Kidney (tissue), 13 donors: ENCODE measurements at regions not wholly inside any gene's neighbourhood (a gene's known extent, or its start where the extent isn't known, plus 50 kb on each side); places are given as distances from the start of the nearest gene placed in this dataset.

Experiments used
- DNase-seq, 5 donors: peaks; one replicate each; pipeline ENCODE4 v3.0.0-alpha.2; 2013 to 2020
- FAIRE-seq: peaks from 2 replicates; lab custom pipeline; 2012; peaks lifted over from hg19 to GRCh38; lab: Jason Lieb, UNC
- H3K27ac ChIP-seq, 2 donors: one replicate each; pipeline ENCODE4 v1.7.0; 2013; ENCODE audit warnings: low read depth in 2 of 2, low read length in 2 of 2, inconsistent platforms in 1 of 2
- H3K27me3 ChIP-seq: one replicate; pipeline ENCODE4 v1.7.1; 2013; ENCODE audit warnings: low read length, inconsistent platforms; ENCODE audit not compliant: control insufficient read depth, insufficient read depth
- H3K36me3 ChIP-seq, 3 donors: one replicate each; pipeline versions ENCODE4 v1.7.0 to v1.7.1; 2013; ENCODE audit warnings: low read length in 3 of 3, control low read depth in 1 of 3, inconsistent platforms in 1 of 3; ENCODE audit not compliant: insufficient read depth in 3 of 3, control insufficient read depth in 2 of 3
- H3K4me1 ChIP-seq, 3 donors: one replicate each; pipeline versions ENCODE4 v1.7.0 to v1.7.1; 2013; ENCODE audit warnings: low read length in 3 of 3, inconsistent platforms in 1 of 3, low read depth in 1 of 3; ENCODE audit not compliant: control insufficient read depth in 2 of 3, insufficient read depth in 2 of 3
- H3K4me3 ChIP-seq, 3 donors: one replicate each; pipeline versions ENCODE4 v1.7.0 to v1.8.1; 2013; ENCODE audit warnings: low read length in 3 of 3, control low read depth in 1 of 3, inconsistent platforms in 1 of 3
- H3K9ac ChIP-seq, 3 donors: one replicate each; pipeline versions ENCODE4 v1.7.0 to v1.7.1; 2013; ENCODE audit warnings: low read length in 3 of 3, control low read depth in 1 of 3, inconsistent platforms in 1 of 3
- H3K9me3 ChIP-seq, 3 donors: one replicate each; pipeline versions ENCODE4 v1.7.0 to v1.7.1; 2013; ENCODE audit warnings: low read length in 3 of 3, control low read depth in 1 of 3, inconsistent platforms in 1 of 3; ENCODE audit not compliant: control insufficient read depth in 2 of 3, insufficient read depth in 1 of 3
- CTCF ChIP-seq: IDR thresholded peaks from 3 replicates; pipeline ENCODE4 v1.5.1; 2012; ENCODE audit warnings: mild to moderate bottlenecking, moderate library complexity, borderline replicate concordance; ENCODE audit not compliant: insufficient read depth; ENCODE audit errors: extremely low read depth
- intact Hi-C: fragments of 100-400 bp; cut with DNase I; formaldehyde crosslinking; loops from one replicate; pipeline ENCODE4 v1.11.1; 2022
- donor health status: control.
- donor health status: control.
- donor health status: control.
- donor health status: control.
- donor health status: control.
- donor health status: DM: yes; HTN: yes; CAD: no.
- donor health status: Normal renal cell carcinoma (clear cell type).

- intact Hi-C loops = no loop called here
- Histone ChIP-seq H3K4me3 (no peak overlapping the region), H3K27ac (no peak overlapping the region), H3K4me1 (no peaks in the 10 kb centered on the region), H3K36me3 (no peaks in the 10 kb centered on the region), H3K9me3 (no peaks in the 10 kb centered on the region), H3K27me3 (no peaks in the 10 kb centered on the region), H3K9ac (no peak overlapping the region)
- TF ChIP-seq CTCF = no peak
- FAIRE-seq (no peak), DNase-seq (no peak)
Observed at GRCh38 chr15:62877276-62877857, 165.2 kb upstream of the TPM1 start.

GRCh38 chr15:62878070-62878469 is 164.5 kb upstream of the TPM1 start:
- Histone ChIP-seq H3K4me1 (no peaks in the 10 kb centered on the region), H3K4me3 (no peak overlapping the region), H3K36me3 (no peaks in the 10 kb centered on the region), H3K27ac (no peak overlapping the region), H3K9ac (no peak overlapping the region), H3K9me3 (no peaks in the 10 kb centered on the region), H3K27me3 (no peaks in the 10 kb centered on the region)
- DNase-seq (no peak), FAIRE-seq (no peak)
- no peak for TF ChIP-seq CTCF
- intact Hi-C loops = no loop called here

GRCh38 chr15:62879770-62880169 is 162.8 kb upstream of the TPM1 start:
- no peaks in the 10 kb centered on the region for H3K27me3 ChIP-seq
- H3K4me3 ChIP-seq = no peak overlapping the region
- DNase-seq = no peak
- H3K27ac ChIP-seq = no peak overlapping the region
- no peaks in the 10 kb centered on the region for H3K9me3 ChIP-seq
- H3K36me3 ChIP-seq = no peaks in the 10 kb centered on the region
- no peak for TF ChIP-seq CTCF
- H3K9ac ChIP-seq = no peak overlapping the region
- no peaks in the 10 kb centered on the region for H3K4me1 ChIP-seq
- no peak for FAIRE-seq
- intact Hi-C loops = no loop called here

GRCh38 chr15:62880278-62880677 is 162.3 kb upstream of the TPM1 start:
- Histone ChIP-seq H3K4me3 (no peak overlapping the region), H3K27me3 (no peaks in the 10 kb centered on the region), H3K9me3 (no peaks in the 10 kb centered on the region), H3K9ac (no peak overlapping the region), H3K4me1 (no peaks in the 10 kb centered on the region), H3K36me3 (no peaks in the 10 kb centered on the region), H3K27ac (no peak overlapping the region)
- DNase-seq (no peak), FAIRE-seq (no peak)
- intact Hi-C loops = no loop called here
- TF ChIP-seq CTCF = no peak
